GM12873 (cell line): ENCODE measurements at regions not wholly inside any gene's neighbourhood (a gene's known extent, or its start where the extent isn't known, plus 50 kb on each side); places are given as distances from the start of the nearest gene placed in this dataset.

Experiments used
- TF ChIP-seq, protein P1 (sequence below): IDR thresholded peaks from 2 replicates; pipeline ENCODE4 v1.5.1; 2012; ENCODE audit warnings: low read depth, mild to moderate bottlenecking, moderate library complexity, low read length, control low read depth; ENCODE audit not compliant: insufficient read depth; ENCODE audit errors: missing control alignments

- TF ChIP-seq, protein P1, sequence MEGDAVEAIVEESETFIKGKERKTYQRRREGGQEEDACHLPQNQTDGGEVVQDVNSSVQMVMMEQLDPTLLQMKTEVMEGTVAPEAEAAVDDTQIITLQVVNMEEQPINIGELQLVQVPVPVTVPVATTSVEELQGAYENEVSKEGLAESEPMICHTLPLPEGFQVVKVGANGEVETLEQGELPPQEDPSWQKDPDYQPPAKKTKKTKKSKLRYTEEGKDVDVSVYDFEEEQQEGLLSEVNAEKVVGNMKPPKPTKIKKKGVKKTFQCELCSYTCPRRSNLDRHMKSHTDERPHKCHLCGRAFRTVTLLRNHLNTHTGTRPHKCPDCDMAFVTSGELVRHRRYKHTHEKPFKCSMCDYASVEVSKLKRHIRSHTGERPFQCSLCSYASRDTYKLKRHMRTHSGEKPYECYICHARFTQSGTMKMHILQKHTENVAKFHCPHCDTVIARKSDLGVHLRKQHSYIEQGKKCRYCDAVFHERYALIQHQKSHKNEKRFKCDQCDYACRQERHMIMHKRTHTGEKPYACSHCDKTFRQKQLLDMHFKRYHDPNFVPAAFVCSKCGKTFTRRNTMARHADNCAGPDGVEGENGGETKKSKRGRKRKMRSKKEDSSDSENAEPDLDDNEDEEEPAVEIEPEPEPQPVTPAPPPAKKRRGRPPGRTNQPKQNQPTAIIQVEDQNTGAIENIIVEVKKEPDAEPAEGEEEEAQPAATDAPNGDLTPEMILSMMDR: no peak
Measured at GRCh38 chr7:31214751-31215150, 125.8 kb downstream of the NEUROD6 start.

- TF ChIP-seq, protein P1: no peak
Measured at GRCh38 chr7:31211281-31211680, 129.2 kb downstream of the NEUROD6 start.

GRCh38 chr7:31204071-31204470 lies 136.5 kb downstream of the NEUROD6 start:
- TF ChIP-seq, protein P1: no peak

DNA sequence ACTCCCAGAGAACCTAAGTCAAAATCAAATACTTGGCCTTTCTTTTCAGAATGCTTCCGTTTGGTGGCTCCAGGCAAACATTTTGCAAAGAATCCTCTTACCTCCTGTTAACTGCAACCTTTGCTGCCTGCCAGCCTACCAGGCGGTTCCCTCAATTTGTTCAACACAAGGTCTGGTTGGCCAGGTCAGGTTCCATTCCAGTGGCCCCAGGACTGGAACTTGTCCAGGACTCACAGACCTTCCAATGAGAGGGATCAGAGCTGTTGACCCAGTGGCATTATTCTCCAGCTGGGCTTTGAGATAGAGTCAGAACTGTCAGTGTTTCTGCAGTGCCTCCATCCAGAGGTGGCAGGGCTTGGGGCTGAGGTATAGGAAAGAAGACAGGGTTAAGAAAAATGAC lies 137.0 kb downstream of the NEUROD6 start:
- TF ChIP-seq, protein P1: no peak

- TF ChIP-seq, protein P1: no peak
Measured at GRCh38 chr7:31202801-31203200, 137.7 kb downstream of the NEUROD6 start.

- TF ChIP-seq, protein P1: peak; percentile 64
Measured at GRCh38 chr7:31192986-31193385, 140.9 kb downstream of the ADCYAP1R1 start.

DNA sequence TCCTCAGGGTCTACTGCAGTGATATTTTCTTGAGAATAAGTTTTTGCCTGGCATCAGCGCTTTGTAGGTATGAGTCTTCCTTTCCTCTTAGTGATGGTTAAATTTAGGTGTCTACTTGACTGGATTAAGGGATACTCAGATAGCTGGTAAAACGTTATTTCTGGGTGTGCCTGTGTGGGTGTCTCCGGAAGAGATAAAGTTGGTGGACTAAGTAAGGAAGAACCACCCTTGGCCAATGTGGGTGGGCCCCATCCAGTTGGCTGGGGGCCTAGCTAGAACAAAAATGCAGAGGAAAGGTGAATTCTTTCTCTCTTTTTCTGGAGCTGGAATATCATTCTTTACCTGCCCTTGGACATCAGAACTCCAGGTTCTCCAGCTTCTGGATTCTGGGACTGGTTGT lies 138.8 kb downstream of the ADCYAP1R1 start:
- TF ChIP-seq, protein P1: no peak
